ENCODE measurements at regions not wholly inside any gene's neighbourhood (a gene's known extent, or its start where the extent isn't known, plus 50 kb on each side); places are given as distances from the start of the nearest gene placed in this dataset.

DNA sequence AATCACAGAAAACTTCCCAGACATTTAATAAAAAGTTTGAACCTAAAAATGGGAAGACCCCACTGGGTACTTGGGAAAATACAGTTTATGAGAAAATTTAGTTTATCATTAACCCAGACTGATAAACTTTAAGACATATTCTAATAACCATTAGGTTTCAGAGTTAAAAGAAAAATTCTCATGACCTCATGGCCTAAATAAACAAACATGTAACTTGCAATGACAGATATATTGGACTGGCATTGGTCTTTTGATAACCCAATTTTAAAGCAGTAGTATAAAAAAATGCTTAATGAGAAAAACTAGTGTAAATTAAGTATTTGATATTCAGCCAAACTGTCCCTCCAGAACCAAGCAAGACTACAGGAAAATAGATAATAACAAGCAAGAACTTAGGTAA is 67.0 kb upstream of the ZNF804B start:
- TF ChIP-seq, protein P1, sequence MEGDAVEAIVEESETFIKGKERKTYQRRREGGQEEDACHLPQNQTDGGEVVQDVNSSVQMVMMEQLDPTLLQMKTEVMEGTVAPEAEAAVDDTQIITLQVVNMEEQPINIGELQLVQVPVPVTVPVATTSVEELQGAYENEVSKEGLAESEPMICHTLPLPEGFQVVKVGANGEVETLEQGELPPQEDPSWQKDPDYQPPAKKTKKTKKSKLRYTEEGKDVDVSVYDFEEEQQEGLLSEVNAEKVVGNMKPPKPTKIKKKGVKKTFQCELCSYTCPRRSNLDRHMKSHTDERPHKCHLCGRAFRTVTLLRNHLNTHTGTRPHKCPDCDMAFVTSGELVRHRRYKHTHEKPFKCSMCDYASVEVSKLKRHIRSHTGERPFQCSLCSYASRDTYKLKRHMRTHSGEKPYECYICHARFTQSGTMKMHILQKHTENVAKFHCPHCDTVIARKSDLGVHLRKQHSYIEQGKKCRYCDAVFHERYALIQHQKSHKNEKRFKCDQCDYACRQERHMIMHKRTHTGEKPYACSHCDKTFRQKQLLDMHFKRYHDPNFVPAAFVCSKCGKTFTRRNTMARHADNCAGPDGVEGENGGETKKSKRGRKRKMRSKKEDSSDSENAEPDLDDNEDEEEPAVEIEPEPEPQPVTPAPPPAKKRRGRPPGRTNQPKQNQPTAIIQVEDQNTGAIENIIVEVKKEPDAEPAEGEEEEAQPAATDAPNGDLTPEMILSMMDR (IDR thresholded peaks at IDR 0.05; ENCODE audit: borderline replicate concordance, extremely low read depth, low read length, poor library complexity, severe bottlenecking), result no peak
- no peak for TF ChIP-seq EZH2 (IDR thresholded peaks at IDR 0.05; ENCODE audit: borderline replicate concordance, low read depth, low read length, severe bottlenecking)

Measured in DND-41 (cell line).